ENCODE measurements at regions not wholly inside any gene's neighbourhood (a gene's known extent, or its start where the extent isn't known, plus 50 kb on each side); places are given as distances from the start of the nearest gene placed in this dataset.

DNA sequence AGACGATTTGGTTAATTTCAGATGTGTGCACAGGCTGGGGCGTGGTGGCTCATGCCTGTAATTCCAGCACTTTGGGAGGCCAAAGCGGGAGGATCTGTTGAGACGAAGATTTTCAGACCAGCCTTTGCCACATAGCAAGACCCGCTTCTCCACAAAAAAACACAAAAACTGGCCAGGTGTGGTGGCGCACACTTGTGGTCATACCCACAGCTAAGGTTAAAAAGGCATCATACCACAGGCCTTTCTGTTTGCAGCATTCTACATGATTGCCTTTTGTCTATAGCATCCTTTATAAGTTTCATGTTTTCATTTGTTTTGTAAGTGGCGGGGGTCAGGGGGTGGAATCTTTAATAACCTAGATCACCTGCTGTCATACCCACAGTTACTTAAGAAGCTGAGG is 239.9 kb upstream of the NOX3 start:
- FAIRE-seq: no peak
- Histone ChIP-seq H3K4me1 (ENCODE audit: control insufficient read depth in 3 of 3, insufficient read depth in 2 of 3, low read depth in 1 of 3, low read length in 2 of 3) (peaks cover 0 to 35% (median 0%) of the 10 kb centered on the region in 3 donors), H3K36me3 (ENCODE audit: control insufficient read depth in 3 of 3, insufficient read depth in 2 of 3, low read depth in 1 of 3, low read length in 3 of 3) (no peaks in the 10 kb centered on the region), H3K4me3 (ENCODE audit: low read depth in 1 of 3, low read length in 3 of 3) (no peak overlapping the region), H3K27ac (ENCODE audit: low read depth in 1 of 3, low read length in 2 of 3) (peak overlapping the region in 1 of 3 donors; percentile 88), H3K27me3 (ENCODE audit: control insufficient read depth in 3 of 3, insufficient read depth in 3 of 3, low read length in 3 of 3) (no peaks in the 10 kb centered on the region), H3K9me3 (ENCODE audit: control insufficient read depth in 2 of 2, insufficient read depth in 1 of 2, low read depth in 1 of 2, low read length in 1 of 2) (peaks cover 0 to 10% of the 10 kb centered on the region in 2 donors)
- WGBS, 3 donors: 84 to 89% (median 85%) methylated on average over 7 of the region's 7 CpGs
- DNase-seq: no peak

DNA sequence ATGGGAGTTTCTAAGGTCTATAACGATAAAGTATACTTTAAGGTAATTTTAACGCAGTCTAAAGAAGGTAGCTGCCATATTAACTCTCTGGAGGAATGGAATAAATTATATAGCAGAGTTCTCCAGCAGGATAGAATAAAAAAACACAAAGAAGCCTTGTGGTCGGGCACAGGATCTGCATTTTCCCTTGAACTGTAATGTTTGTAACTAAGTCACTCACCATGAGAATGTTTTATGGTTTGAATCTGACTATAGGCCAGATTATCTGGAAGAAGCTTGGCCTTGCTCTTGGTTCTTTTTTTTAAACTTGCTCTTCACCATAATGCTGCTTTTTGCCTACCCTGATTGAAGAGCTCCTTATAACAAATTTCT is 238.8 kb upstream of the NOX3 start:
- Histone ChIP-seq H3K36me3 (ENCODE audit: control insufficient read depth in 3 of 3, insufficient read depth in 2 of 3, low read depth in 1 of 3, low read length in 3 of 3) (no peaks in the 10 kb centered on the region), H3K27ac (ENCODE audit: low read depth in 1 of 3, low read length in 2 of 3) (peak overlapping the region in 2 of 3 donors; percentile 34 to 88), H3K4me1 (ENCODE audit: control insufficient read depth in 3 of 3, insufficient read depth in 2 of 3, low read depth in 1 of 3, low read length in 2 of 3) (peaks cover 0 to 35% (median 0%) of the 10 kb centered on the region in 3 donors), H3K4me3 (ENCODE audit: low read depth in 1 of 3, low read length in 3 of 3) (no peak overlapping the region), H3K27me3 (ENCODE audit: control insufficient read depth in 3 of 3, insufficient read depth in 3 of 3, low read length in 3 of 3) (no peaks in the 10 kb centered on the region), H3K9me3 (ENCODE audit: control insufficient read depth in 2 of 2, insufficient read depth in 1 of 2, low read depth in 1 of 2, low read length in 1 of 2) (peaks cover 0 to 10% of the 10 kb centered on the region in 2 donors)
- 11 to 60% (median 32%) methylated on average over 3 of the region's 3 CpGs for WGBS, 3 donors
- FAIRE-seq: no peak
- DNase-seq: no peak

DNA sequence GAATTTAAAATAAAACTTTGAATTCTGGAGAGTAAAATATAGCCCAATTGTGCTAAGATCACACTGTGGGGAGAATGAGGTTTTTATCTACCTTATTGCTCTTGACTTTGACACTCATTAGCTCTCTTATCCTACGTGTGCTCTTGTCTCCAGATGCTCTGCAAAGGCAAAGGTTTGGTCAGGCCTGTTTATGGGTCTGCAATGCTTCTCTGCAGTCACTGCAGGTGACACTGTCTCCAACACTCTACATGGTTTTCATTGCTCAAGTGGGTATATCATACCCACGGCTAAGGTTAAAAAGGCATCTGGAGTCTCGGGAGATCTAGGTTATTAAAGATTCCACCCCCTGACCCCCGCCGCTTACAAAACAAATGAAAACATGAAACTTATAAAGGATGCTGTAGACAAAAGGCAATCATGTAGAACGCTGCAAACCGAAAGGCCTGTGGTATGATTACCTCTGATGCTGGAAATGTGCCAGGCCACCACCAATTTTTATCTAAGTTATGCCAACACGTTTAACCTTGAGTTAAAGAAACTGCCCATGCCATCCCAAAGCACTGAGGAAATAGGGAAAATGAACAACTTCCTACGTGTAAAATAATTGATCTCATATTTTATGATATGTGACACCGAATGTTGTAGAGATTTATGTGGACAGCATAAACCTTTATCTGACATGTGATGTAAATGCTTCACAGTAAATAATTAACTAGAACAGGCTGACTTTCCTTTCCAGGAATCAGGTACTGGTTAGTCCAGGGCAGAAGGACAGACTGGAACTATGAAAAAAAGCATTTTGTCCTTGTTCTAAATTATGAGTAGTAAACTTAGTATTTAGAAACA is 238.2 kb upstream of the NOX3 start:
- 7 to 60% (median 28%) methylated on average over 10 of the region's 10 CpGs for WGBS, 3 donors
- Histone ChIP-seq H3K27ac (ENCODE audit: low read depth in 1 of 3, low read length in 2 of 3) (peak overlapping the region in 2 of 3 donors; percentile 55 to 88), H3K4me3 (ENCODE audit: low read depth in 1 of 3, low read length in 3 of 3) (peak overlapping the region in 2 of 3 donors; percentile 8 to 19)

DNA sequence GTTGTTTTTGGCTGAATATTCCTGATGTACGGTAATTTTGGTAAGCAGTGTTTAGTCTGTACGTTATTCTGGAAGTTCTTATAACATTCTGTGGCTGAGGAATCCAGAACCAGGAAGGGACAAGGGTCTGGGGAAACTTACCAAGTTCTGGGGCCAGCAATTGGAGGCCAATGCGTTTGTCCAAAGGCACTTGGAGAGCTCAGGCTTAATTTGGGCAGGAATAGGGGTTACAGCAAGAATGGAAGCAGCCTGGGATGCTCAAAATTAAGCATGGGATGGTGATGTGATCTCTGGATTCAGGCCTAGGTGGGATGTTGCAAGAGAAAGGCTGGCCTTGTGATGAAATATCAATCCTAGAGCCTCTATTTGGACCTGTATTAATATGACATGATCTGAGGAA is 235.2 kb upstream of the NOX3 start:
- no peaks in the 10 kb centered on the region for H3K36me3 ChIP-seq (ENCODE audit: control insufficient read depth in 3 of 3, insufficient read depth in 2 of 3, low read depth in 1 of 3, low read length in 3 of 3)
- H3K4me3 ChIP-seq (ENCODE audit: low read depth in 1 of 3, low read length in 3 of 3): no peak overlapping the region
- FAIRE-seq: no peak
- WGBS, 3 donors: 71 to 79% (median 79%) methylated on average over 3 of the region's 3 CpGs
- H3K9me3 ChIP-seq (ENCODE audit: control insufficient read depth in 2 of 2, insufficient read depth in 1 of 2, low read depth in 1 of 2, low read length in 1 of 2): peaks cover 0 to 10% of the 10 kb centered on the region in 2 donors
- DNase-seq: no peak
- no peaks in the 10 kb centered on the region for H3K27me3 ChIP-seq (ENCODE audit: control insufficient read depth in 3 of 3, insufficient read depth in 3 of 3, low read length in 3 of 3)
- no peak overlapping the region for H3K27ac ChIP-seq (ENCODE audit: low read depth in 1 of 3, low read length in 2 of 3)
- H3K4me1 ChIP-seq (ENCODE audit: control insufficient read depth in 3 of 3, insufficient read depth in 2 of 3, low read depth in 1 of 3, low read length in 2 of 3): peaks cover 0 to 24% (median 0%) of the 10 kb centered on the region in 3 donors

More for the DNA sequence above, 238.2 kb upstream of the NOX3 start:
- peaks cover 0 to 10% of the 10 kb centered on the region in 2 donors for H3K9me3 ChIP-seq (ENCODE audit: control insufficient read depth in 2 of 2, insufficient read depth in 1 of 2, low read depth in 1 of 2, low read length in 1 of 2)
- FAIRE-seq (peak; percentile 81), DNase-seq (peak; percentile 85 to 88)
- no peaks in the 10 kb centered on the region for H3K27me3 ChIP-seq (ENCODE audit: control insufficient read depth in 3 of 3, insufficient read depth in 3 of 3, low read length in 3 of 3)
- peaks cover 0 to 35% (median 0%) of the 10 kb centered on the region in 3 donors for H3K4me1 ChIP-seq (ENCODE audit: control insufficient read depth in 3 of 3, insufficient read depth in 2 of 3, low read depth in 1 of 3, low read length in 2 of 3)
- H3K36me3 ChIP-seq (ENCODE audit: control insufficient read depth in 3 of 3, insufficient read depth in 2 of 3, low read depth in 1 of 3, low read length in 3 of 3): no peaks in the 10 kb centered on the region

DNA sequence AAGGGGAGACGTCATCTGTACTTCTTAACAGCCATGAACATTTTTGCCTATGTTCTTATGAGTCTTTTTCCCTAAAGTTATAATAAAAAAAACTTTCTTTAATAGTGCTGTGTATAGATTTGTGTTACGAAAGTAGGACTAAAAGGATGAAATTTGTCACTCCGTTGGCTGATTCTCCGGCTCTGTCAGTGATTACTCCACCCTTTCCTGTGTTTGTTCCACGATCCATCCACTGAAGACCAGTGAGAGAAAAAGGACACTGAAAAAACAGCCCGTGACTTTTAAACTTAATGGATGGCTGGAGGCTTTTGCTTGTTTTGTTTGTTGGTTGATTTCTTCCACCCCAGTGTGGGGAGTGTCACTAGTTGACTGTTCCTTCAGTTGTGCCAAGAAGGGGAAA is 232.0 kb upstream of the NOX3 start:
- Histone ChIP-seq H3K4me1 (ENCODE audit: control insufficient read depth in 3 of 3, insufficient read depth in 2 of 3, low read depth in 1 of 3, low read length in 2 of 3) (peaks cover 0 to 2% (median 0%) of the 10 kb centered on the region in 3 donors), H3K4me3 (ENCODE audit: low read depth in 1 of 3, low read length in 3 of 3) (no peak overlapping the region), H3K36me3 (ENCODE audit: control insufficient read depth in 3 of 3, insufficient read depth in 2 of 3, low read depth in 1 of 3, low read length in 3 of 3) (no peaks in the 10 kb centered on the region), H3K27me3 (ENCODE audit: control insufficient read depth in 3 of 3, insufficient read depth in 3 of 3, low read length in 3 of 3) (no peaks in the 10 kb centered on the region), H3K27ac (ENCODE audit: low read depth in 1 of 3, low read length in 2 of 3) (no peak overlapping the region), H3K9me3 (ENCODE audit: control insufficient read depth in 2 of 2, insufficient read depth in 1 of 2, low read depth in 1 of 2, low read length in 1 of 2) (peaks cover 0 to 10% of the 10 kb centered on the region in 2 donors)
- WGBS, 3 donors: 72 to 90% (median 74%) methylated on average over 6 of the region's 6 CpGs
- FAIRE-seq (no peak), DNase-seq (no peak)

DNA sequence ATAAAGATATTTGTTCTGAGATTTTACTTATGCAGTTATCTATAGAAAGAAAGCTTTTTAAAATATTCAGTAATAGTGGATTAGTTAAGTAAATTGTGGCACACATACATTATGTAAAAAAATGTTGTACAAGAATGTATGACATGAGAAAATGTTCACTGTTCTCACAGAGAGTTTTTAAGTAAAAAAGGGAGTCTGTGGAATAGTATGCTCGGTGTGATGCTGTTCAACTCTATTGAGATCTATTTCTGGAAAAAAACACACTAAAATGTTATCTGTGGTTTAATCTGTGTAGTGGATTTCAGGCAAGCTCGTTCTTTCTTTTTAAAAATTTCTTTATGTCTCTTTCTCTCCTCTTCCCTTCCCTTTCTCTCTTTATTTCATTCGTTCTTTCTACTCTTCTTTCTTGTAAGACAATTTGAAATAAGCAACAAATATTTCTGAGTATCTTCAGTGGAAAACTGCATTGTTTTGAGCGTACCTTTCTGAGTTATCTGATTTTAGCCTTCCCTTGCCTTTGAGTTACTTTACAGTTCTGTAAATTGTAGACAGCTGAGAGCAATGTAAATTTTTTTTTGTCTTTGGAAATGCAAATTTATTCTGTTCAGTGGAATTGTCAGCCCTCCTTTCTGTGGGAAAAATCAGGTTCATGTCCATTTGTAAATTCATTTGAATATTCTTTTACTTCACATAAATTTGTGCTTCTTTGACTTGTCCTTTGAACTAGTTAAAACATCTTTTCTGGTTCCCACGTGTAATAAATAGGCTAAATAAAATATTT is 229.0 kb upstream of the NOX3 start:
- no peak for DNase-seq
- no peak overlapping the region for H3K4me3 ChIP-seq (ENCODE audit: low read depth in 1 of 3, low read length in 3 of 3)
- no peaks in the 10 kb centered on the region for H3K9me3 ChIP-seq (ENCODE audit: control insufficient read depth in 2 of 2, insufficient read depth in 1 of 2, low read depth in 1 of 2, low read length in 1 of 2)
- no peak overlapping the region for H3K27ac ChIP-seq (ENCODE audit: low read depth in 1 of 3, low read length in 2 of 3)
- H3K27me3 ChIP-seq (ENCODE audit: control insufficient read depth in 3 of 3, insufficient read depth in 3 of 3, low read length in 3 of 3): no peaks in the 10 kb centered on the region
- H3K36me3 ChIP-seq (ENCODE audit: control insufficient read depth in 3 of 3, insufficient read depth in 2 of 3, low read depth in 1 of 3, low read length in 3 of 3): no peaks in the 10 kb centered on the region
- WGBS, 3 donors: 70 to 84% (median 70%) methylated on average over 5 of the region's 5 CpGs
- FAIRE-seq: no peak
- no peaks in the 10 kb centered on the region for H3K4me1 ChIP-seq (ENCODE audit: control insufficient read depth in 3 of 3, insufficient read depth in 2 of 3, low read depth in 1 of 3, low read length in 2 of 3)

DNA sequence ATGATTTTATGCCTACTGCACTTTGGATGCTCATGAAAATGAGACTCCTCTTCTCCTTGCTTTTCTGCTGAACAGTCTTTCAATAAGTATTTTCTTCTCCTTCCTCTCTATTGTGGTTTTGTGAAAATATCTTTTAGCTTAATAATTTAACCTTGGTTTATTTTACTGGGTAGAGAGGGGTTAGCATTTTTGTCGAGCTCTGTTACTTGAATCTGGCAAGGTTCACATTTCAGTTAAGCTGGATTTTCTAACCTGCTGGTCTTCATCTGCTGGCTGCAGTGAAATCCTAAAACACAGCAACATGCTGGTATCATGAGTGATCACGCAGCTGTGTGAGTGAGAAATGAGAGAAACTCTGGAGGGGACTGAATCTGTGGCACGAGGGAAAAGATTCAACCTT is 222.7 kb upstream of the NOX3 start:
- Histone ChIP-seq H3K27ac (ENCODE audit: low read depth in 1 of 3, low read length in 2 of 3) (no peak overlapping the region), H3K4me1 (ENCODE audit: control insufficient read depth in 3 of 3, insufficient read depth in 2 of 3, low read depth in 1 of 3, low read length in 2 of 3) (no peaks in the 10 kb centered on the region), H3K4me3 (ENCODE audit: low read depth in 1 of 3, low read length in 3 of 3) (no peak overlapping the region), H3K9me3 (ENCODE audit: control insufficient read depth in 2 of 2, insufficient read depth in 1 of 2, low read depth in 1 of 2, low read length in 1 of 2) (no peaks in the 10 kb centered on the region), H3K27me3 (ENCODE audit: control insufficient read depth in 3 of 3, insufficient read depth in 3 of 3, low read length in 3 of 3) (no peaks in the 10 kb centered on the region), H3K36me3 (ENCODE audit: control insufficient read depth in 3 of 3, insufficient read depth in 2 of 3, low read depth in 1 of 3, low read length in 3 of 3) (no peaks in the 10 kb centered on the region)
- no peak for FAIRE-seq
- WGBS, 3 donors: 66 to 75% (median 71%) methylated on average over 3 of the region's 3 CpGs
- DNase-seq: no peak

DNA sequence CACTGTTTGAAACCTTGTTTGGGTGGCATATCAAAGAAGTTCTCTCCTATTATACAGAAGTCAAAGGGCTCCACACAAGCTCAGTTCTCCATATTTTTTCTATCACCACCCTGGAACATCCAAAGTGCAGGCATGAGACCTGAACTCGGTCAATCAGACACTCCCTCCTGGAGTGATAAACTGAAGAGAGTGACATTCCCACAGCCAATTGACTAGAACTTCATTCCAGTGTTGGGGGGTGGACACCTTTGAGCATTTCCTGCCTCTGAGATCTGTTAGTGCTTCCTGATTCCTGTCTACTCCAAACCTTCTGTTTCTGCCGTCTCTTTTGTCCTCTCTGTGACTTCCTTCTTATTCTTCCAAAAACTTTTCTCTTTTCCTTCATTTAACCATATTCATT is 220.7 kb upstream of the NOX3 start:
- Histone ChIP-seq H3K36me3 (ENCODE audit: control insufficient read depth in 3 of 3, insufficient read depth in 2 of 3, low read depth in 1 of 3, low read length in 3 of 3) (no peaks in the 10 kb centered on the region), H3K4me3 (ENCODE audit: low read depth in 1 of 3, low read length in 3 of 3) (no peak overlapping the region), H3K9me3 (ENCODE audit: control insufficient read depth in 2 of 2, insufficient read depth in 1 of 2, low read depth in 1 of 2, low read length in 1 of 2) (no peaks in the 10 kb centered on the region), H3K27me3 (ENCODE audit: control insufficient read depth in 3 of 3, insufficient read depth in 3 of 3, low read length in 3 of 3) (no peaks in the 10 kb centered on the region), H3K27ac (ENCODE audit: low read depth in 1 of 3, low read length in 2 of 3) (no peak overlapping the region), H3K4me1 (ENCODE audit: control insufficient read depth in 3 of 3, insufficient read depth in 2 of 3, low read depth in 1 of 3, low read length in 2 of 3) (peaks cover 0 to under 1% (median 0%) of the 10 kb centered on the region in 3 donors)
- DNase-seq (peak; percentile 48 to 59), FAIRE-seq (no peak)
- WGBS, 3 donors: 44 to 55% (median 51%) methylated on average over 2 of the region's 2 CpGs
